PC-9 (cell line): ENCODE measurements at regions not wholly inside any gene's neighbourhood (a gene's known extent, or its start where the extent isn't known, plus 50 kb on each side); places are given as distances from the start of the nearest gene placed in this dataset.

Experiments
- BruUV-seq: library from RNA; stranded (reverse); fragments of 400-500 nt; replicated peaks from 2 replicates; lab custom pipeline; 2021; lab: Mats Ljungman, UMichigan
- CTCF ChIA-PET: fragments of 300-600 bp; sonication (Branson Sonifier 250); formaldehyde crosslinking; loops from one replicate; lab custom pipeline; 2022; ENCODE audit warnings: antibody characterized with exemption; lab: Charles Lee
- POLR2A ChIA-PET: fragments of 300-600 bp; sonication (Branson Sonifier 250); formaldehyde crosslinking; loops from one replicate; lab custom pipeline; 2022; ENCODE audit warnings: antibody characterized with exemption; ENCODE audit not compliant: unreplicated experiment; lab: Charles Lee
- DNase-seq, 2 experiments: peaks; one replicate each; pipeline versions ENCODE4 v3.0.0 to v3.0.0-alpha.2; 2015 to 2022; ENCODE audit warnings: mixed read lengths in 1 of 2
- H2AFZ ChIP-seq: fragments of 200-600 bp; sonication (generic); 2 replicates; pipeline ENCODE4 v1.8.1; 2017; ENCODE audit warnings: antibody characterized with exemption
- H3F3A ChIP-seq: fragments of 200-600 bp; sonication (generic); 2 replicates; pipeline ENCODE4 v1.8.1; 2017; ENCODE audit warnings: antibody characterized with exemption, mild to moderate bottlenecking, low read depth; ENCODE audit not compliant: insufficient read depth
- H3K27ac ChIP-seq: fragments of 200-600 bp; sonication (generic); 2 replicates; pipeline ENCODE4 v1.6.1; 2016; ENCODE audit warnings: mixed run types
- H3K27me3 ChIP-seq: fragments of 200-600 bp; sonication (generic); 2 replicates; pipeline ENCODE4 v1.6.1; 2016; ENCODE audit warnings: low read depth, mixed run types; ENCODE audit not compliant: insufficient read depth
- H3K36me3 ChIP-seq: fragments of 200-600 bp; sonication (generic); 2 replicates; pipeline ENCODE4 v1.6.1; 2016; ENCODE audit warnings: low read depth, mixed run types
- H3K4me1 ChIP-seq: fragments of 200-600 bp; sonication (generic); replicated peaks from 2 replicates; pipeline ENCODE4 v1.6.1; 2016; ENCODE audit warnings: mixed run types; ENCODE audit not compliant: insufficient read depth
- H3K4me2 ChIP-seq: fragments of 200-600 bp; sonication (generic); 2 replicates; pipeline ENCODE4 v1.6.1; 2017; ENCODE audit warnings: mixed run types
- H3K4me3 ChIP-seq: fragments of 200-600 bp; sonication (generic); 2 replicates; pipeline ENCODE4 v1.6.1; 2016; ENCODE audit warnings: mixed run types
- H3K79me2 ChIP-seq: fragments of 200-600 bp; sonication (generic); 2 replicates; pipeline ENCODE4 v1.6.1; 2017; ENCODE audit warnings: low read depth, mixed run types
- H3K9me2 ChIP-seq: fragments of 200-600 bp; sonication (generic); 2 replicates; pipeline ENCODE4 v1.8.1; 2017; ENCODE audit warnings: mild to moderate bottlenecking; ENCODE audit not compliant: insufficient read depth
- H3K9me3 ChIP-seq: fragments of 200-600 bp; sonication (generic); 2 replicates; pipeline ENCODE4 v1.8.1; 2016; ENCODE audit warnings: low read depth; ENCODE audit not compliant: insufficient read depth
- H4K20me1 ChIP-seq: fragments of 200-600 bp; sonication (generic); 2 replicates; pipeline ENCODE4 v1.8.1; 2017; ENCODE audit not compliant: insufficient read depth
- CTCF ChIP-seq: fragments of 200-600 bp; sonication (generic); conservative IDR thresholded peaks from 2 replicates; pipeline ENCODE4 v1.6.1; 2017; ENCODE audit warnings: mixed run types, antibody characterized with exemption, mild to moderate bottlenecking, moderate library complexity
- EZH2 ChIP-seq: fragments of 200-600 bp; sonication (generic); IDR thresholded peaks from 2 replicates; pipeline ENCODE4 v1.8.0; 2017; ENCODE audit warnings: antibody characterized with exemption, low read depth
- intact Hi-C: fragments of 100-400 bp; cut with micrococcal nuclease; formaldehyde crosslinking; loops from one replicate; pipeline ENCODE4 v1.10.0; 2022; ENCODE audit not compliant: unreplicated experiment

GRCh38 chr12:82130762-82131161, 227.4 kb downstream of the CCDC59 start:
- Histone ChIP-seq H3K27me3 (no peaks in the 10 kb centered on the region), H3K4me3 (no peak overlapping the region), H2AFZ (no peak overlapping the region), H3K79me2 (no peaks in the 10 kb centered on the region), H3F3A (no peaks in the 10 kb centered on the region), H3K4me2 (no peak overlapping the region), H3K27ac (no peak overlapping the region), H3K9me2 (no peaks in the 10 kb centered on the region; the same call in 1 of the 2 replicates), H3K4me1 (no peaks in the 10 kb centered on the region), H4K20me1 (no peaks in the 10 kb centered on the region), H3K36me3 (no peaks in the 10 kb centered on the region), H3K9me3 (no peaks in the 10 kb centered on the region)
- DNase-seq: no peak
- POLR2A ChIA-PET: no interaction called here
- CTCF ChIA-PET: no interaction called here
- BruUV-seq: no TSS peak
- intact Hi-C loops: no loop called here
- TF ChIP-seq CTCF (no peak), EZH2 (no peak)

- POLR2A ChIA-PET: no interaction called here
- Histone ChIP-seq H2AFZ (no peak overlapping the region), H3F3A (no peaks in the 10 kb centered on the region), H3K4me1 (no peaks in the 10 kb centered on the region), H3K36me3 (no peaks in the 10 kb centered on the region), H3K9me2 (no peaks in the 10 kb centered on the region), H3K4me2 (no peak overlapping the region), H3K4me3 (no peak overlapping the region), H3K9me3 (no peaks in the 10 kb centered on the region), H3K27ac (no peak overlapping the region), H4K20me1 (no peaks in the 10 kb centered on the region), H3K27me3 (no peaks in the 10 kb centered on the region), H3K79me2 (no peaks in the 10 kb centered on the region)
- no peak for DNase-seq
- intact Hi-C loops: no loop called here
- TF ChIP-seq CTCF: no peak
- no peak for TF ChIP-seq EZH2
- BruUV-seq: no TSS peak
- CTCF ChIA-PET: no interaction called here
Observed at GRCh38 chr12:82124711-82125380, 233.3 kb downstream of the CCDC59 start.

GRCh38 chr12:82121545-82121944, 236.6 kb downstream of the CCDC59 start:
- Histone ChIP-seq H3K27ac (no peak overlapping the region), H3K36me3 (no peaks in the 10 kb centered on the region), H3K4me3 (no peak overlapping the region), H4K20me1 (no peaks in the 10 kb centered on the region), H3K9me2 (no peaks in the 10 kb centered on the region), H3K9me3 (no peaks in the 10 kb centered on the region), H3K4me2 (no peak overlapping the region), H3K4me1 (no peaks in the 10 kb centered on the region), H3F3A (no peaks in the 10 kb centered on the region), H3K79me2 (no peaks in the 10 kb centered on the region), H2AFZ (no peak overlapping the region), H3K27me3 (no peaks in the 10 kb centered on the region)
- POLR2A ChIA-PET: no interaction called here
- BruUV-seq: no TSS peak
- no peak for DNase-seq
- no peak for TF ChIP-seq EZH2
- no peak for TF ChIP-seq CTCF
- intact Hi-C loops: no loop called here
- CTCF ChIA-PET: no interaction called here
